Spleen (tissue), 3 donors: ENCODE measurements at regions not wholly inside any gene's neighbourhood (a gene's known extent, or its start where the extent isn't known, plus 50 kb on each side); places are given as distances from the start of the nearest gene placed in this dataset.
"Not testable (repeated sequence)": the region's sequence is repeated elsewhere in the genome, so short reads cannot be mapped to it uniquely, and the experiment has no call there.

Source experiments
- POLR2A ChIP-seq, 3 donors: fragments of 450-650 bp; IDR thresholded peaks; one replicate each; pipeline ENCODE4 v1.5.1; 2017; ENCODE audit warnings: antibody characterized with exemption in 3 of 3, mild to moderate bottlenecking in 1 of 3
- POLR2AphosphoS5 ChIP-seq, 3 donors: sonication (generic); formaldehyde crosslinking; IDR thresholded peaks; one replicate each; pipeline ENCODE4 v1.5.1; 2017; ENCODE audit warnings: antibody characterized with exemption in 3 of 3

DNA sequence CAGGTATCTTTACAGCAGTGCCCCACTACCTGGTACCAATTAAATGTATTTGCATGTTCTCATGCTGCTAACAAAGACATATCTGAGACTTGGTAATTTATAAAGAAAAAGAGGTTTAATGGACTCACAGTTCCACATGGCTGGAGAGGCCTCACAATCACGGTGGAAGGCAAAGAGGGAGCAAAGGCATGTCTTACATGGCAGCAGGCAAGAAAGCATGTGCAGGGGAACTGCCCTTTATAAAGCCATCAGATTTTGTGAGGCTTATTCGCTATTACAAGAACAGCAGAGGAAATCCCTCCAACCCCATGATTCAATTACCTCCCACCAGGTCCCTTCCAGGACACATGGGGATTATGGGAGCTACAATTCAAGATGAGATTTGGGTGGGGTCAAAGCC lies 512.1 kb upstream of the ADGRB3 start:
- not testable (repeated sequence) for TF ChIP-seq POLR2A, POLR2AphosphoS5 (IDR thresholded peaks at IDR 0.05)
